ENCODE measurements at regions not wholly inside any gene's neighbourhood (a gene's known extent, or its start where the extent isn't known, plus 50 kb on each side); places are given as distances from the start of the nearest gene placed in this dataset.

DNA sequence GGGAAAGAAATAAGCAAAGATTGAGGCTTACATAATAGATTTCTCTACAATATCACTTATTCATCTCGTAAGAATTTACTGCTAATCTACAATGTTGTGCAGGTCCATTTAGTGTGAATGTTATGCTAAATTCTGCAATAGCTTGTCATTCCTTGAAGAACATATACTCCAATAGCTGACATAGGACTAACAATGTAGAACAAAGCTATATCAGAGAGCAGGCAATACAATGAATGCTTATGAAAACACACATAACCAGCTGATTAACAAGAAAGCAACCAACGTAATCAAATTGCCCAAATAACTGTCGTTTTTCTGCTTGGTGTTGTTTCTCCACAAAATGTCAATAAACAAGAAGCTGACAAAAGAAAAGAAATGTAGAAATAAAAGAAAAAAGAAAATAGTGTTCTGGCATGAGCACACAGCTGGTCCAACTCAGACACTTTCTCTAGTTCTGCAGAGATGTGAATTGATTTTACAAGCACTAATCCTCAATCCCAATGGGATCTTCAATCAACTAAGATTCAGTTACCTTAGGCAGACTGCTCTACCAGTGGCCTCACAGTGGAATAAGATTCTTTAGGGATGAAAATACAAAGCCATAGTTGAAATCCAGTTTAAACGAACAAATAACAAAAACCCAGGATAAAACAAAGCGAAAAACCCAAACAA lies 1024.7 kb upstream of the PIK3C3 start:
- no peak for DNase-seq

DNA sequence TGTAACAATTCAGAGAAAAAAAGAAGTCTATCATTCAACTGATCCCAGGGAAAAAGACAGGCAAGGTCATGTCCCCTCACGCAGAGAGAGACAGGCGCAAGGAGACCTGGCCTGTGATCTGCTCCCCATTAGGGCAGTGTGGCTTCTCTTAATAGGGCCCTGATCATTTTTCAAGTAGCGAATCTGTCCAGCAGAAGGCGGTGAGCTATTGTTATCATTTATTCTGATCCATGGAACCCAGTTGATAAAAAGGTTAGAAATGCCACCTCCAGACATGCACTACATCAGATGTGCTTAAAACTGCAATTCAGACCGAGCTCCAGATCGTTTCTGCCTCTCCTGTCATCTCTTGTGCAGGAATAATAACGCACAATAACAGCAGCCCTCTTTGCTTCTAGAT lies 1025.6 kb upstream of the PIK3C3 start:
- no peak for DNase-seq

DNA sequence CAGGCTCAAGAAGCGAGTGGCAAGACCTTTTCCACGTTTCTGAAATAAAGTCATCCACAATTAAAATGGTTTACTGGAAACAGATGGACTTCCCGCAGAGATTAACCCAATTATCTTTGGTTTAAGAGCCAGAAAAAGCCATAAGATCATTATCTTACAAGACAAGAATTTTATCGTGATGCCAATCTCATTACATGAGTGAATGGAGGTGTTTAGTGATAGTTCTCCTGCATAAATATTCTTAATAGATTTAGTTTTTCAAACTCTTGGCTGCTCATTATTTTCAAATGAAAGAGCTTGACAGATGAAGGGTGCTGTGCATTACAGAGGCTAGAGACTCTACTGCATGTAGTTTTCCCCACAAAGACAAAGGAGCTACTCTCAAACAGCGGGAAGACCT lies 1028.4 kb upstream of the PIK3C3 start:
- DNase-seq: no peak

DNA sequence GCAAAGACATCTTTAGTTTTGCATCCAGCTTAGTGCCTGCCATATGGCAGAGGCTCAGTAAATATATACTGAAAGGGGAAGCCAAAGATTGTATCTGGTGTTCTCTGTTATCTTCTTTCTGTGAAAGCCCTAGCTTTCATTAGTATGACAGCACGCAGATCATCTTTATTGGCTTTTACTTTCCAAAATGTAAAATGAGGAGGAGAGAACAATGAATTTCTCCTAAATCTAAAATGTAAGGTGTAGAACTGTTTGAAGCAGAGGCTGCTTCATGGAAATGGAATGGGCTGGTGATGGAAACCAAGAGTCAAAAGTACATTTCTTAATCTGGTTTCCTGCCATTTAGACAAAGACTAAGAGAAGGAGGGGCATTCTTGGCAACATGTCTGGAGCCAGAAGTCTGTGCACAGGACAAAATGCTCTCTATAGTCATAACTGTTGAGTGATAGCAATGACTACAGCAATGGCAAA lies 1029.9 kb upstream of the PIK3C3 start:
- DNase-seq: no peak

DNA sequence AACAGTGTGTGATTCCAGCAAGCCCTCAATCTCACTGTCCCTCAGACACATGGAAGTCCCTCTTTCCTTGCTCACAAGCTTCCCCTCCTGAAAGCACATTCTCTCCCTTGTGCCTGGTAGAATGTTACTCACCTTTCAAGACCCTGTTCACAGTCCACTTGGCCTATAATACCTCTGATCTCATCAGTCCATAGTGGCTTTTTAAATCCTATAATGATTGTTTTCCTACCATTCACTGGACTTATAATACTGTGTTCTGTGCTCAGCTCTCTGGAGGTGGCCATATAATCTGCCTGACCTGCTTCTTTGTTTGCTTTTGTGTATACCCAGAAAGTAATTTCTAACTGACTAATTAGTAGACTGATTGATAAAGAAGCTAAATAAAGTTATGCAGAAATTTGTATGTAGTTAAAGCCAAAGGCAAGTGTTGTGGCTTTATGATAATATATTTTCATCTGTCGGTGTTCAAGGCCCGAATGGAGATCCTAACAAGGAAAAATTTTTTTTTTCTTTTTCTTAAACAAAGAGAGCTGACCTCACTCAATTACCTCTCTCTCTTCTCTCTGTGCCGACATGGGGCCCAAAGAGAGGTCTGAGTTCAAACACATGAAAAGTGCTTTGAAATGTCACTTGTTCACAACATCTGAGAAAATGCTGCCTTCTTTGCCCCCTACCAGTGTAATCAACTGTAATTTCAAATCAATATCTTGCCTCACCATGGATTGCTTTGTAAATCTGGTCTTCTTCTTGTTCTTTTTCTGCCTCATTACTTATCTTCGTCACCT lies 1033.0 kb upstream of the PIK3C3 start:
- DNase-seq: no peak

DNA sequence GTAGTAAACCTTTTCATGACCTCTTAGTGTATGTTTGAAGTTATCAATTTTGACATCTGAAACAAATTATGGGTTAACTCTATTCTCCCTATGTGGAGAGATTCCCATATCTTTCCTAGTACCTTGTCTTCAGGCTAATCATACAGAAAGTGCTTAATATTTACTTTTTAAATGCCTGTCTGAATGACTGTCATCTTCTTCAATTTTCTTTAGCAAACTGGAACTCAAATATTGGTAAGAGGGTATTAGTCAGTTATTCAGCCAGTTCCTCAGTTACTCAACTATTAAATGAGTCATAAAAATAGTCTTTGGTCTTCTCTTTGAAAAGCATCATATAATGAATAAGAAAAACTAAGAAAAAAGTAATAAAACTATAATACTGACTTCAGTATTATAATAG lies 1038.0 kb upstream of the PIK3C3 start:
- no peak for DNase-seq

DNA sequence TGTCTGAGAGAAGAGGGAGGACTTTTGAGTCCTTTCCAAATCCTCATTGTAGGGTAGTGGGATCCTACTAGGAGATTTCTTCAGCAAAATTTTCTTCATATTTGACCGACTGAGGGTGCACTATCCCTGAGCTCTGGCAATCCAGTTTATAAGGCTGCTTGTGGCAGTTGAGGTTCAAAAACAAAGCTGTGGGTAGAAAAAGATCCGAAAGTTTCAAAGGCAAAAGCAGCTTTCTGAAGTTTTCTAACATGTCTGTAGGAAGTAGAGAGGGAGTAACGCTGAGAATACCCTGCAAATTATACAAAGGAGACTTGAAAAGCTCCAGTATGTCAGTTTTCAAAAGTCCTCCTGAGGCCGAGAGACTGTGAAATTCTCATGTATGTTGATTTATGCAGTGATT lies 1039.3 kb upstream of the PIK3C3 start:
- DNase-seq: no peak

DNA sequence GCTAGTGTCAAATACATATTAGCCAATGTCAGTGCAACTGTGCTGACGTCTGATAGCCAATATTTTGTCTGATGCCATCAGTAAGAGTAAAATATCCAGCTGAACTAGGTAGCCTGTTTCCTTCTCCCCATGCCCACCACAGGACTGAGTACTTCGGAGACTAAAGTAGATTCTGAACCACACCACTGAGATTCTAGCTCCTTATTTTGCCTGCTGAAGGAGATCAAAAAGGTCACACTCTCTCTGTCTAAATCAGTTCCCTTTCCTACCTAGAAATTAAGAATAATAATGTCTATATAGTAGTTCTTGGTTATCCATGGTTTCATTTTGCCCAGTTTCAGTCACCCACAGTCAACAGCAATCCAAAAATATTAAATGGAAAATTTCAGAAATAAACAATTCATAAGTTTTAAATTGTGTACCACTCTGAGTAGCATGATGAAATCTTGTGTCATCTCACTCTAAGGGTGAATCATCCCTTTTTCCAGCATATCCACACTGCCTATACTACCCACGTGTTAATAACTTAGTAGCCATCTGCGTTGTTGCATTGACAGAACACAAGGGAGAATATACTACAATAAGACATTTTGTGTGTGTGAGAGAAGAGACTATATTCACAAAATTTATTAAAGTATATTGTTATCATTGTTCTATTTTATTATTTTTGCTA lies 1043.3 kb upstream of the PIK3C3 start:
- no peak for DNase-seq

DNA sequence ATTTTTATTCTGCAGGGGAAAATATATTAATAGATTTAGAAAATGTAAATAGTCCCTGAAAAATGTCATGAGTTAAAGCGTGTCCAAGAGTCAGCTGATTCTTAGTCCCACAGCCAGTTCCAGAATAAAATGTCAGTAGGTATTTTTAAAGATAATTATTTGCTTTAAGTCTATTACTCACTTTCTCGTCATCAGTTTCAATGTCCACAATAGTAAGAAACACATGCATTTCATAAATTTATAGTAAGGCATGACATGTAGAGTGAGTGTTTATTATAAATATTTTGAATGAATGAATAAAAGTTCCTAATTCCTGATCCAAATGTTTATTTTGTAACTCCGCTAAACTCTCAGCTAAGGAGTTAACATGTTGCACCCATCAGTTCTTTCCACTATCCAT lies 1044.0 kb upstream of the PIK3C3 start:
- DNase-seq: no peak

DNA sequence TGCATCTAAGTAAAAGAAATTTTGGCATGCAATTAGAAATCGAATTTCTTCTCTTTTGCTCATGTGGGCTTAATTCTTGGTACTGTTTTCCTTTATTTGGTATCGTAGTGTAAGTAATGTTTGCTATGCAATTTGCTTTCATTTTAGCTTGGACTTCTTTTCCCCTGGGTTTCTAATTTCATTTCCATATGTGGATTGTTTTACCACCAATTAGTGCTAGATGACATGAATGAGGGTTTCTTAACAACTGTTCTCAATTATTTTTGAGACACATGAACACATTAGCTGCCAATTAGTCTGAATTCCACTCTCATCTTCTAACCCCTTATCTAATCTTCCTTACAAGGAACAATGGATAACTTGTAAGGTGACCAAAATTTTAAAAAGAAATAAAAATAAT lies 1047.2 kb upstream of the PIK3C3 start:
- no peak for DNase-seq

DNA sequence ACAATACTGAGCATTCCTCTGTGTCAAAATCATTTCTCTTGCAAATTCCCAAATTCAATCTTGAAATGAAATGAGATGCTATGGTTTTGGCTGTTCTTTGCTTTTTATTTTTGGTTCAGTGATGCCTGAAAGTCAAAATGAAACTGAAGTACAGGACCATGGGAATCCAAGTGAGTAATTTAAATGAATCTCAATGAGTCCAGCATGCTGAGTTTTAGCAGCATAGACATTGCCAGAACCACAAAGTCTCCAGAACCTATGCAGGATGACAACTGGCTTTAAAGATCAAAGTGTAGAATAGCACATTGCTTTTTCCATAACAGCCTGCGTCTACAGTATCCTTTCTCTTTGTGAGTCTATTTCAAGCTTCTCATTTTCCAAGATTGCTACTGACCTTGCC lies 1050.7 kb upstream of the PIK3C3 start:
- no peak for DNase-seq

DNA sequence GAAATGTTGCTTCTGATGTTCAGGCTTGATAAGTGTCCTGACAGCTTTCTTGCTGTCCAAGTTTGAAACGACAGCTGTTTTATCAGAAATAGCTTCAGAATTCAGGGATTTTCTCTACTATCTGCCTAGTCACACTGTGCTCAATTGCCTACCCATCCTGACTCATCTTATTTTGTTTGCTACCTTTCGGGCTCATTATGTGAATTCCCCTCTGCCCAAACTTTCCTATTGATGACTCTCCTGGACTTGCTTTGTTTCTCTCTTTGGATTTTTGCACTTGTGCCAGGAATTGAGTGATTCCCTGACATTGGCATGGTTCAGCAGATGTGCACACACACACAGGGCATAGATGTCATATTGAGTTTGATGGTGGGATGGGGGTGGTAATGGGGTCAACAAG lies 1052.6 kb upstream of the PIK3C3 start:
- no peak for DNase-seq

DNA sequence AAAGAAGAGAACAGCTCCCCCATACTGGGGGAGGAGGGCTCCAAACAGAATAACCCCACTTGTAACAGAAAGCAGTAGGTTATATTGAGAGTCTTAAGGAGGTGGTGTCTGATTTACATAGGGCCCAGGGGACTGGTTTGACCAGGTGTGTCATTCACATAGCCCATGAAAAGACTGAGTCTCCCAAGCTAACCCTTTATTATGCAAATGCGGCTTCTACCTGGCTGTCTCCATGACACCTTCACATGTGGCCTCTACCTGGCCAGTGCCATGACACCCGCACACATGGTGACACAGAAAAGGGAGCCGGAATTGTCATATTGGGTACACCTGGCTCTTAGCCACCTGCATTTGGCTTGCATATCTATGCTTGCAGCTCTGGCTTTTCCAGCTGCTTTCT lies 1057.2 kb upstream of the PIK3C3 start:
- no peak for DNase-seq

DNA sequence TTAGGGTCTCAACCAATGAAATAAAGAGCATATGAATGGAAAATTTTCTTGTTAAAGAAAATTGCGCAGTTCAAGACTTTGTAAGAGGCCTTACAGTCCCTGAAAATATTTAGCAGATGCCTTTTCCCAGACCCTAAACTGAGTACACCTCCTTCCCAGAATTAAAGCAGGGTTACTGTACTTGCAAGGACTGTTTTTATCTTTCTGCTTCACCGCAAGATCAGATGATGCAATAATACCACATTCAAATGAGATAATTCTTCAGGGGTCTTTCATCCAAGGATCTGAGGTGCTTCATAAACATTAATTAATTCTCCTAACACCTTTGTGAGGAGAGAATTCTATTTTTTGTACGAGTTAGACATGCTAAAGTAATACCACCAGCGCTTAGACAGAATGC lies 1071.8 kb upstream of the PIK3C3 start:
- no peak for DNase-seq

DNA sequence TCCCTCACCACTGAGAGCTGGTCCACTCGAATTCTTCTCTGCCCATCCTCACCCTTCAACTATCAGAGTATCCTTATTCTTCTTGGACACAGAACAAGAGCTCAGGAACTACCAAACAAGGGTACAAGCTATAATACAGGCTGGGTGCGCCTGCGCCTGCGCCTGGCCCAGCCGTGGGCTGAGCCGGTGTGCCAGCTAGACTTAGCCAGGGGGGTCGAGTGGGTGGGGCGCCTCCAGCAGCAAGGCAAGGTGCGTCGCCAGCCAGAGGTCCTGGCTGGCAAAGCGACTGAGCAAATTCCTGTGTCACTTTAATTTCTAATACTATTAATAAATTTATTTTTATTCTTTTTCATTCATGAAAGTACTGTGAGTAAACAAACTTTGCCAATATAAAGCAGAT lies 1072.6 kb upstream of the PIK3C3 start:
- no peak for DNase-seq

DNA sequence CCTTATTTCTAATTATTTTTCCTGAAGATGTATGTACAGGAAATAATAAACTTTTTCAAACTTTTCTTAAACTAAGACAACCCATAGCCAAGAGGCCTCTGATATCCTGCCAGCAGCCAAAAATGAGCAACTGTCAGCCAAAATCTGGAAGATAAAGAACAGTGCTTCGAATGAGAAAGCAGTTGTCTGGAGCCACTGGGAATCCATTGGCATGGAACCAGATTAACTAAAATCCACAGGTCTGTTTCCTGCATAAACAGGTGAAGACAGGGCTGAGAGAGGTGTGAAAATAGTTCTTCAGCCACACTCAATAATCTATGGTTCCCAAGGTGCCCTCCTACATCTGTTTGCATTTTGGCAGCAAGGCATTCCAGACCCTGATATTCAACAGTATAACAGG lies 1076.7 kb upstream of the PIK3C3 start:
- no peak for DNase-seq

DNA sequence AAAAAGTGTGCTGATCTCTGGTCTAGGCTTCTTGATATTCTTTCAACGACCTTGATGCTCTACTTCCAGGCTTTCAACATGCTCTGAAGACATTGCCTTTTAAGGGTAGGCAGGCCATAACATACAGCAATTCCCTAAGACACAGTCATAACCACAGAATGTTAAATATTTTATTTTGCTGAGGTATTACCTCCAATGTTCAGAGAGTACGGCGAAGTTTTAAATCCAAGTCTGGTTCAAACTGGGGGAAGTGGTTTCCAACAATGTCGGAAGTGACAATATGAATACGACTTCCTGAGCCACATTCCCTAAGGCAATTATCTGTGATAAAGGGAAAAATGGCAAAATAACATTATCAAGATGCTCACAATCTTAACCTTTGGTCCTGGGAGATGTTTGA lies 1077.9 kb upstream of the PIK3C3 start:
- no peak for DNase-seq

DNA sequence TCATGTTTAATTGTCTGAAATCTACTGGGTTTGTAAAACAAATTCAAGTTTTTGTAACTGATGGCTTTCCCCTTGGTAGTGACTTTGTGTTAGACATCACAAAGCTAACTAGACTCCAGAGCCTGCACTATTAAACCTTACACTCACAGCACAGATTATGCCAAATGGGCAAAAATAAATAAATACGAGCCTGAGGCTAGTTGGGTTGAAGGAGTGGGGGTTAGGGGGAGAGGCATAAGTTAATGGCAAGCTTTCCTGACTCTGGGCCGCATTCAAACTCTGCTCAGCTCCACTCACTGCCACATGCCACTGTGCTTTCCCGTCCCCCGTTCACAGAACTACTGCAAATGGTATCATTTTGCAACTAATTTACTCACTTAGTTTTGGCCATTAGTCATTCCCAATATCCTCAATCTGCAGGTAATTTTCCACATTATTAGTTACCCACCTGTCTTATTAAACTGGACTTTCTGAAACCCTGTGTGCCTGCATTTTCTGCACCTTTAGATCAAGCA lies 1079.9 kb upstream of the PIK3C3 start:
- DNase-seq: no peak

DNA sequence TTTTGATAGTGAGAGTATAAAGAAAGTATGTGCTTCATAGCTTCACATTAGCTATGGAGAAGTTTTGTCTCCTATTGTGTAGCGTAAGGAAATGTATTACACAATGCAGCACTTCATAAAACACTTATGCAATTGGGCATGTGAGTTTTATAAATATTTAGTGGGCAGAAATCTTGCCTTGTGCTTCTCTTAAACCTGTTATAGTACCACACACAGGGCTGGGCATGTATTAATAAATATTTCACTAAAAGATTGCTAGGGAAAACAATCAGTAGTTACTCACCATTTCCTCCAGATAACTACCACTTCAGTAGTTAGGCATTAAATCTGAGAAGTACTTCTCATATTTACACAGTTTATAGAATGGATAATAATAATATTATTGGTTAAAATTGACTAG lies 1080.8 kb upstream of the PIK3C3 start:
- no peak for DNase-seq

DNA sequence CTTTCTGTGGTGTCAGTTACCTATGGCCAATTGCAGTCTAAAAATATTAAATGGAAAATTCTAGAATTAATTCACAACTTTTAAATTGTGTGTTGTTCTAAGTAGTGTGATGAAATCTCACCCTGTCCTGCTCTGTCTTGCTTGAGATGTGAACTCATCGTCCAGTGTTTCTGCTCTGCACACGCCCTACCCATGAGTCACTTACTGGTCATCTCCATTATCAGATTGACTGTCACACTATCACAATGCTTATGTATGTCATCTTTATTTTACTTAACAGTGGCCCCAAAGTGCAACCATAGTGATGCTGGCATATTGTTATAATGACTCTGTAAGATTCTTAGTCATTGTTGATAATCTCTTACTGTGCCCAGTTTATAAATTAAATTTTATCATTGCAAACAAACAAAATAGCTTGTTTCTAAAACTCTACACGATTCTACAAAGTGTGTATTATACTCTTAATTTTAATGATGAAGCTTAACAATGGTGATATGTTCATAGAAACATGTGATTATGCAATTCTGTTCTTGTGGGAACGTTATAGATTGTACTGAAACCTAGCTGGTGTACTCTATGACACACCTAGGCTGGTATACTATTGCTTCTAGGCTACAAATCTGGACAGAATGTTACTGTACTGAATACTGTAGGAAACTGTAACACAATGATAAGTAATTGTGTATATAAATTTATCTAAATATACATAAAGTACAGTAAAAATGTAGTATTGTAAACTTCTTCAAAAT lies 1086.8 kb upstream of the PIK3C3 start:
- no peak for DNase-seq

DNA sequence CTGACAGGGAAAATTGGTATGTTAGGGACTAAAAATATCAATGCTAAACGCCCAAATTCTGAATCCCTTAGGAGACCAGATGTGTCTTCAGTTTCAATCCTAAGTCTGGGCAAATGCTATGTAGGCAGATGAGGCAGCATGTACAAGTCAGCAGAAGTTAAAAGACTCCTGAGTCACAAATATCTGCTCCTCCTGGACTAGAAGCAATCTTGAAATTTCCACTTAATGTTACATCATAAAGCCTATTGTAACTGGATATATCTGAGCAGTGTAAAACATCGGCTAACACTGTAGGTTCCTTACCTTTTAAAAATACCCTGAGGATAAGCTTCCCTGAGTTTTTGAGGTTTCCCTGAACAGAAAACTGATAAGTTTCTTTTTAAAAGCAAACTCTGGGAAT lies 1087.6 kb upstream of the PIK3C3 start:
- DNase-seq: no peak

DNA sequence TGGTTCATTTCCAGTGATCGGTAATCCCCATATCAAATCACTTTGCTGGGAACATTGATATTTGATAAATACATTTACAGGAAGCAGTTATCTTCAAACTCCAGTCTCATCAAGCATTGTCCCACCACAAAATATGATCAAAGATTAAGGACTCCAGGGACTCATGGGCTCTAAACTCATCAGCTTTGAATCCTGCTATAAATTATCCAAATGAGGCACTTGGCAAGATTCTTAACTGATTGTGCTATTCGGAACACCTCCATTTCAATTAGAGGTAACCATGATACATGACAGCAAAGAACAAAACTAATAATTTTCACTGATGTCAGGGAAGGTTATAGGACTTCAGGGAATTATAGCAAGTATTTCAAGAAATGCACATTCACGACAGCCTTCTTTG lies 1088.1 kb upstream of the PIK3C3 start:
- no peak for DNase-seq

DNA sequence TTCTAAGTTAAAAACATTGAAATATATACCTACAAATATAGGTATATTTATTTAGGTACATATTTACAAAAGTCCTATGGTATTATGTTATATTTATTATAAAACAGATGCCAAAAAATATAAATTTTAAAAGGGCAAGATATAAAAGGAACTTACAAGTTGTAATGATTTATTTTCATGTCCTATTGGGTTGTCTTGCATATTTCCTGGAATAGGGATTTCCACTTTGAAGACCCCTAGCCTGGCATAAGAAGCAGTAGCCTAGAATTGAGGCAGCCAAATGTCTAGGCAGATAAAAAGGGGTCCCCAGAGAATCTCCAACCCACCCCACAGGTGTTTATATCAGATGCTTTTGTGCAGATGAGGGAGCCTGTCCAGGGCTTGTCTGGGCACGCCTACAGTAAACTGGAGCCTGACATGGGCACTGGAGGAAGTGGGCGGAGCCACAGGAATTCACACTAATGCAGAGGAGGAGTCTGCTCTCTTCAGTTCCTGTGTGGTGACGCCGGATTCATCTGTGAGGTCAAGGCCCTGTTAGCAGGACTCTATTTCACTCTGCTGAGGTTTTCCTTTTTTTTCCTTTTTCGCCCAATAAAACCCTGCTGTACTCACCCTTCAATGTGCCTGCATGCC lies 1088.9 kb upstream of the PIK3C3 start:
- no peak for DNase-seq
